ENCODE measurements at regions not wholly inside any gene's neighbourhood (a gene's known extent, or its start where the extent isn't known, plus 50 kb on each side); places are given as distances from the start of the nearest gene placed in this dataset.

- TF ChIP-seq, protein P1, sequence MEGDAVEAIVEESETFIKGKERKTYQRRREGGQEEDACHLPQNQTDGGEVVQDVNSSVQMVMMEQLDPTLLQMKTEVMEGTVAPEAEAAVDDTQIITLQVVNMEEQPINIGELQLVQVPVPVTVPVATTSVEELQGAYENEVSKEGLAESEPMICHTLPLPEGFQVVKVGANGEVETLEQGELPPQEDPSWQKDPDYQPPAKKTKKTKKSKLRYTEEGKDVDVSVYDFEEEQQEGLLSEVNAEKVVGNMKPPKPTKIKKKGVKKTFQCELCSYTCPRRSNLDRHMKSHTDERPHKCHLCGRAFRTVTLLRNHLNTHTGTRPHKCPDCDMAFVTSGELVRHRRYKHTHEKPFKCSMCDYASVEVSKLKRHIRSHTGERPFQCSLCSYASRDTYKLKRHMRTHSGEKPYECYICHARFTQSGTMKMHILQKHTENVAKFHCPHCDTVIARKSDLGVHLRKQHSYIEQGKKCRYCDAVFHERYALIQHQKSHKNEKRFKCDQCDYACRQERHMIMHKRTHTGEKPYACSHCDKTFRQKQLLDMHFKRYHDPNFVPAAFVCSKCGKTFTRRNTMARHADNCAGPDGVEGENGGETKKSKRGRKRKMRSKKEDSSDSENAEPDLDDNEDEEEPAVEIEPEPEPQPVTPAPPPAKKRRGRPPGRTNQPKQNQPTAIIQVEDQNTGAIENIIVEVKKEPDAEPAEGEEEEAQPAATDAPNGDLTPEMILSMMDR (IDR thresholded peaks at IDR 0.05): no peak
- TF ChIP-seq POLR2A (IDR thresholded peaks at IDR 0.05): no peak
Observed at GRCh38 chr1:82686774-82687173, 886.0 kb downstream of the ADGRL2 start.

All from stomach (tissue), 4 donors.